LNCAP (cell line): ENCODE measurements at regions not wholly inside any gene's neighbourhood (a gene's known extent, or its start where the extent isn't known, plus 50 kb on each side); places are given as distances from the start of the nearest gene placed in this dataset.

Source experiments
- CTCF ChIP-seq: fragments of 450-650 bp; IDR thresholded peaks from 2 replicates; pipeline ENCODE4 v1.5.1; 2017; ENCODE audit warnings: mild to moderate bottlenecking

GRCh38 chr2:41464395-41464794 lies 583.4 kb upstream of the PKDCC start:
- TF ChIP-seq CTCF: no peak

DNA sequence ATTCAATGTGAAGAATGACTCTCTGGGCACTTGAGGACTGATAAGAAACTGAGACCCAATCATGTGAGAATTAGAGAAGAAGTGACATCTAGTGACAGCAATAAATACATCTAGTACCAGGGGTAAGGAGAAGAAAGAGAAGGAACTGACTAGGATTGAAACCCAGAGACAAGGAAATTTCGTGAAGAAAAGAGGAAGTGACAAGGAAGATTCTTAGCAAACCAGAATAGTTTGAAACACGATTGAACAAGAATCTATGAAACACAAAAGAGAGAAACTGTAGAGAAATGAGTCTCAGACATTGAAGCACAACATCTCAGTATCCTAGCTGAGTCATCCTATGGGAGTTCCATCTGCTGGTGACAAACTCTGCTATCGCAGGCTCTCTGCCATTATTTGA lies 571.9 kb upstream of the PKDCC start:
- TF ChIP-seq CTCF: no peak

- no peak for TF ChIP-seq CTCF
Observed at GRCh38 chr2:41482659-41483058, 565.2 kb upstream of the PKDCC start.

DNA sequence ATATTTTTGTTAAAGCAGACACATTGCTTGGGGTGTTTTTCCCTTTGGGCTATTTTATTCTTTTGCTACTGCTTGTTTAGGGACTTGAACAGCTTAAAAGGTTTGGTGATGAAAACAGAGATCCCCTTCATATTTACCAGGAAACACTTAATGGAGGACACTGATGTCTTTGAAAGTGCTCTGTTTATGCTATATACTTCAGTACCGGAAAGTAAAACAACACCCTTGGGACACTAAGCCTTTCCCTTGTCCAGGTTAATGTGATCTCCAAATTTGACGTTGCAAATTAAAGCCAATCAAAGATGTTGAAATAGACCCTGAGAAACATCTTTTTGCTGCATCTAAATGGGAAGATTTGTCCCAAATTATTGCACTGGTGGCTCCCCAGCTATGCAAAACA lies 564.6 kb upstream of the PKDCC start:
- no peak for TF ChIP-seq CTCF

DNA sequence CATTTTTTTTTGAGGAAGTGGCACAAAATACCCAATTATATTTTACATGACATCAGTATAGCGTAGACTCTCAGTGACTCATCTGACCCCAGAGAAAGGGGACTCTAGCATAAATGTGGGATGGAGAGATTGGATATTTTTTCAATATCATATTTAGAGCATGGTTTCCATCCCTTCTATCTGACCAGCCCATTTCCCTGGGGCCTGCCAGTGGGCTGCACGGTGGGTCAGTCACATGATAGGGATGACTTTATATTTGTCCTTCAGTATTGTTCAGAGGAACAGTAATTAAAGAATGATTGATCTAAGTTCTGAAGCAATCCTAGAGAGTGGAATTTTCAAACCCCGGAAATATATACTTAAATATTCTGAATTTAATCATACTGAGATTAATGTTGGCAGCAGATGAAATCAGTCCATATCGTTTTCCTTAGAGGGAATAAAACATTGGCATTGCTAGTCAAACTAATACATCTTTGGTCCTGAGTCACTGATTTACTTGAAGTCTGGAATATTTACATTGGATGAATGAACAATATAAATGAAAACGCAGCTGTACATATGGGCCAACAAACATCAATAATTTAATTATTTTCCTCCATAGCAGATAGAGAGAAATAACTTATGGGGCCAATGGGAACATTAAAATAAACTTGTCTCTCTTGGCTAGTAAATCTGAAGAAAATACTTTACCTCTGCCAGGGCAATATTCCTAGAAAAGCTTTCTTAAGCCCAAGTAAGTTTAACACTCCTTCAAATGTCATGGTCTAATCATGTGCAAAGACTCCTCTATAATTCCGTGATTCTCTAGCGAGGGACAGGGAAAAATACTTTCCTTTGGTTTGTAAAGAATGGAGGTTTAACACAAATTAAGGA lies 563.6 kb upstream of the PKDCC start:
- TF ChIP-seq CTCF: no peak

DNA sequence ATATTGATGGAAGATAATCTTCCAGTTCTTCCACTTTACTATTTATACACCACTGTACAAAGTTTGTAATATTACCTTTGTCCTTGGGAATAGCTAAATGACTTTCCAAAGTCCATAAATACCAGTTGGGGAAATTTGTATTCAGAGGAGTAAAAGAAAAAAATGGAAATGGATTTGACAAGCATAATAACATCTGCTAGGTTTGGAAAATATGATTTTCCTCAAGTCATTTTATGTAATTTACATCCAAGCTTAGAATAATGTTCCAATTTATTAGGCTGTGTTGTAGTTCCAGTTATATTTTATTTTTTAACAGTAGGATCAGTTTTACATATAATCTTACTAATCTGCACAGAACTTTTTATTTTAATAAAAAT lies 563.0 kb upstream of the PKDCC start:
- TF ChIP-seq CTCF: no peak

- no peak for TF ChIP-seq CTCF
Observed at GRCh38 chr2:41486948-41487347, 560.9 kb upstream of the PKDCC start.

- no peak for TF ChIP-seq CTCF
Observed at GRCh38 chr2:41488888-41489287, 558.9 kb upstream of the PKDCC start.
